ENCODE measurements at regions not wholly inside any gene's neighbourhood (a gene's known extent, or its start where the extent isn't known, plus 50 kb on each side); places are given as distances from the start of the nearest gene placed in this dataset.
A peak's percentile ranks its signal among the peaks of the same experiment; 100 is the strongest.

DNA sequence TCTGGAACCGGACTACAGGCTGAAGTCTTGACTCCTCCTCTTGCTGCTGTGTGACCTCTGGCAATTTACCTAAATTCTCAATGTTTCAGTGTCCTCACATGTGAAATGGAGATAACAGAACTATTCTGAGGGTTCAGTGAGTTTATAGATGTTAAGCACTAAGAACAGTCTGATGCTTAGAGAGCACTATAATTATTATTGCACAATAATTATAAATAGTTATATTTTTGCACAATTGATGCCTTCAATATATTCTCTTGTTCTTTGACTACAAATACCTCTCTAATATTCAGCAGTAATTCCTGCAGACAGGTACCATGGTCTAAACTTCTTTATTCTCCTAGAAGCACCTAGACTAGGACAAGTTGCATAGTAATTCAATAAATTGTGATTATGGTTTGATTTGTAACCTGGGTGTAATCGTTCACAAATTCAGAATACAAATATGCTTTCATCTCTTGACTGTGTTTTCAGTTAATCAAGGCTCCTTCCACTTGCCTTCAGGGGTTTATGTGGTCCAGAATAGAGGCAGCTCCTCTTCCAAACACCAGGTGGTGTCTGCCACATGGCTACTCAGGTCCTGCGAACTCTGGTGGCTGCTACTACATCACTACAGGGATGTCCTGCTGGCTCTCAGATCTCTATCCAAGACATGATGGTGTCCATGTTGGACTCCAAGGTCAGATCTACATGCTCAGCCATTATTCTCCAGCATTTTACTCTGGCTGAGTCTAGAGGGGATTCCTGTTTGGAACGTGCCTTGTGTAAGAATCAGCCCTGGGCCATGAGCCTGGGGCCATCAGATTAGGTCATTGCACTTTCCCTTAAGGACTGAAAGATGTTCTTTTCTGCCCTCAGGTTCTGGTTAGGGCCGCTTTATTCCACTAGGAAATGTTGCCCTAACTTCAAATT, 103.4 kb downstream of the QRFPR start:
- peak; percentile 34 for DNase-seq (ENCODE audit: low spot score)

DNA sequence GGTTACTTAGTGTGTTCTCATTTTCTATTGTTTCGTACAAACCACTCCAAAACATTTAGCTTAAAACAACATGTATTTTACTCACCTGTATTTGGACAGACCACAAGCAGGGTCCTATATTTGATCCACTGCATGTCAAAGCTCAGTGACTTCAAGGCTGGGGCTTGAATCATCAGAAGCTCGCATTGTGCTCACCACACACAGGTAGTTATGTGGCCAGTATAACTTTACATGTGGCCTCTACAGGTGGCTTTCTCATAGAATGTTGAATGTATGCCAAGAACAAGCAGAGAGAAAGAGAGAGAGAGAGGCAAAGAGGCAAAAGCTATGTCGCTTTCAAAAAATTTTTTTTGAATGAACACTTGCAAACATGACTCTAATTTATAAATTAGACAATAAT, 107.6 kb downstream of the QRFPR start:
- no peak for DNase-seq (ENCODE audit: low spot score)

DNA sequence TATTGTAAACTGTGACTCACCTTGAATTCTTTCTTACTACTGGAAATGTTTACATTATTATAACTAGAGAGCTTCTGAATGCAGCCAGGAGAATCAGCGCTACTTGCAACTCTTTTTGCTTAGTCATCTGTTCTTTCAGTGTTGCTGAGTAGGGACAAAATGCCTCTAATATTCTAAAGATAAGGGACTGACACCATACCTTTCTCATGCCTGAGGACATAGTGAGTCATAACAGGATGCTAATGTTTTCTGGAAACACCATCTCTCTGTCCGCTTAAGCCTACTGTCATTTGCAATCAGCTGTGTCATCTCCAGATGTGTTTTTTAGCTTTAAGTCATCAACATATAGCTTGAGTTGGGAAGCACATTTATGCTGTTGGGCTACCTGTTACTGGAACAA, 108.3 kb downstream of the QRFPR start:
- DNase-seq (ENCODE audit: low spot score), result no peak

DNA sequence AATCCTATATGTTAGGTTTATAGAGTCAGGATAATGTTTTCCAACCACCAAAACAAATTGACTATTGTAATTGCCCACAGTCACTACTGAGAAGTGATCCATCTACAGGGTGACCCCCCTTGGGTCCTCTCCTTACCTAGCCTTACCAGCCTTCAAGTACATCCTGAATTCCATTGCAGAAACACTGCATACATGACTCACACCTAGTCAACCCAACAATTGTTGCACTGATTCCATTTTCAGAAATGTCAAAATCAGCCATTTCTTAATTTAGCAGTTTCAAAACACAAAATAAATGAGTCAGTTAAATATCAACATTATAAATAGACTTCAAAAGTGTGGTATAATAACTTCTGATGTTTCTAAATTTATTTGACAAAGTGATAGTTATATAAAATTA, 106.3 kb upstream of the TNIP3 start:
- DNase-seq (ENCODE audit: low spot score), result no peak

DNA sequence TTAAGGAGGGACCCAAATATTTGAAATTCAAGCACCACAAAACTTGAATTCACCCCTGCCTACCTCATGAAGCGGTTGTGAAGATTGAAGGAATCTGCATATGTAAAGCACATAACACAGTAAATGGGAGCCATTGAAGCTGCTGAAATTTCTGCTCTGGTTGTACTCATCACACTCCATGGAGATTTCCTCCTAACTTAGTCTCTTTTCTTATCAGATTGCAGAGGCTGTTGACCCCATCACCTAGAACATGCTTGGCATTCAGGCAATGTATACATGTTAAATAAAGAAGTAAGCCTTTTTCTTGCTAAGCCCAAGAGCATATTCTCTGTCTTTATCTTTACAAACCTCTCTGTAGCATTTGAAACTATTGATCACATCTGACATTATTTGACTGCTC, 104.9 kb upstream of the TNIP3 start:
- DNase-seq (ENCODE audit: low spot score), result no peak

DNA sequence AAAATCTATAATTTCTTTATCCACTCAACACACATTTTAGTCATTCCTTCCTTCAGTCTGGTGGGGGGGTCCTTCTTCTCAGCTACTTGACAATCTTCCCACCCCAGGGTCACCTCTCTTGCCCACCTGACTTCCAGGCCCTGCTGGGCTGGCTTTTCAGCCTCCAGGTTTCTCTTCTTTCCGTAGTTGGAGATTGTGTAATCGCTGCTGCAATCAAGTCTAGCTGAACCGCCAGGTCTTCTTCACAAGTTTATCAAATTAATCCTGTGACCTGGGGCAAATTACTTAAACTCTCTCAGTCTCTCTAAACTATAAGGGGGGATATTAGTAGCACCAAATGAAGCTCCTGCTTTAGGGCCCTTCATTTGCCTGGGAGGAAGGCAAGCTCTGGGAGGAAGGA, 102.9 kb upstream of the TNIP3 start:
- DNase-seq (ENCODE audit: low spot score), result no peak

DNA sequence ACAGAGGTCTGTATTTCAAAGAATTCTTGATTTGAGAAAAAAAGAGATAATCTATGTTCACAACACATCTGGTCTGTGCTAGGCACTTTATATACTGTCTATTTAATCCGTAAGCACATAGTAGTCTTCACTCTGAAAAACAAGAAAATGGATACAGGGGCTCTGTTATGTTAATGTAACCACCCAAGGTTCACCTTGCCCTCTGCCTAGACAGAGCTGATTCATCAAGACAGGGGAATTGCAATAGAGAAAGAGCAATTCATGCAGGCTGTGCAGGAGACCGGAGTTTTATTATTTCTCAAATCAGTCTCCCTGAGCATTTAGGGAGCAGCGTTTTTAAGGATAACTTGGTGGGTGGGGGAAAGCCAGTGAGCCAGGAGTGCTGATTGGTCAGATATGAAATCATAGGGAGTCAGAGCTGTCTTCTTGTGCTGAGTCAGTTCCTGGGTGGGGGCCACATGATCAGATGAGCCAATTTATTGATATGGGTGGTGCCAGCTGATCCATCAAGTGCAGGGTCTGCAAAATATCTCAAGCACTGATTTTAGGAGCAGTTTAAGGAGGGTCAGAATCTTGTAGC, 92.9 kb upstream of the TNIP3 start:
- no peak for DNase-seq (ENCODE audit: low spot score)

DNA sequence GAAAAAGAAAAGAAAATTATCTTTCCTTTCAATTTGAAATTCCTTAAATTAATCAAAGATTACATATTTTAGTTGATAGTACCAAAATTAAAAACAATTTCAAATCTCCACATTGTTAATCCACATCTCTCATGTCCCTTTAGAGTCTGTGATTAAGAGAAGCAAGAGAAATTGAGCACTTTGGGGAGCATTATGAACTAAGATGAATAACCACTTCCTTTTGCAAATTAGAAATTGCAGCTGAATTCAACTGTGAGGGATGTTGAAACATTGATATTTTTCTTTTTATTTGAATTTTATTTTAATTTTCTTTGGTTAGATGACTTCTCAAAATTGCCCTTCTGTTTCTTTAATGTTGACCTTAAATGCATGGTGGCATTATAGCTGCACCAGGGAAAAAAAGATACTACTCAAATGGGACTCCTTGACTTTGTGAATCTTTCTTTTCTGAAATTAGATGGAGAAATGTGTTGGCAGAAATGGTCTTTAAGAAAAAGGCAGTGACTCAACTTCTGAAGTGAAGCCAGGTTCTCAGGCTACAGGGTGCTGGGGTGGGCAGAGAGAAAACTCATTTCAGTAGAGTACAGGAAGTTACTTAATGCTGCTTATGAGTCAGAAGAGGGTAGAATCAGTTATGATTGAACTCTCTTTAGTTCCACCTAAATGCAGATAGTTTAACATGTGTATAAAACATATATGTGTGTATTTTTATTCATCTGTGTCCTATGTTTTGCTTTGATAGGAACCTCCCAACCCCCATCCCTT, 92.0 kb upstream of the TNIP3 start:
- DNase-seq (ENCODE audit: low spot score), result no peak

DNA sequence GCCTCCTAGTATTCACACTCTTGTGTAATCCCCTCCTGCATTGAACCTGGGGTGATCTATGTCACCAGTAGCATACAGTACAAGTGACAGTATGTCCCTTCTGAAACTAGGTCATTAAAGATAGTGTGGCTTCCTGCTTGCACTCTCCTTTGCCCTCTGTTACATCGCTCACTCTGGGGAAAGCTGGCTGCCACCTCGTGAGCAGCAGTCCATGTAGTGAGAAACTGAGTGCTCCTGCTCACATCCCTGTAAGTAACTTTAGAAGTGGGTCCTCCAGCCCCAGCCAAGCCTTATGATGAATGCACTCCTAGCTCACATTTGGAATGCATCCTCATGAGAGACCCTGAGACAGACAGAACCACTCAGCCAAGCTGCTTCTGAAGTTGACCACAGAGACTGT, 89.8 kb upstream of the TNIP3 start:
- no peak for DNase-seq (ENCODE audit: low spot score)

DNA sequence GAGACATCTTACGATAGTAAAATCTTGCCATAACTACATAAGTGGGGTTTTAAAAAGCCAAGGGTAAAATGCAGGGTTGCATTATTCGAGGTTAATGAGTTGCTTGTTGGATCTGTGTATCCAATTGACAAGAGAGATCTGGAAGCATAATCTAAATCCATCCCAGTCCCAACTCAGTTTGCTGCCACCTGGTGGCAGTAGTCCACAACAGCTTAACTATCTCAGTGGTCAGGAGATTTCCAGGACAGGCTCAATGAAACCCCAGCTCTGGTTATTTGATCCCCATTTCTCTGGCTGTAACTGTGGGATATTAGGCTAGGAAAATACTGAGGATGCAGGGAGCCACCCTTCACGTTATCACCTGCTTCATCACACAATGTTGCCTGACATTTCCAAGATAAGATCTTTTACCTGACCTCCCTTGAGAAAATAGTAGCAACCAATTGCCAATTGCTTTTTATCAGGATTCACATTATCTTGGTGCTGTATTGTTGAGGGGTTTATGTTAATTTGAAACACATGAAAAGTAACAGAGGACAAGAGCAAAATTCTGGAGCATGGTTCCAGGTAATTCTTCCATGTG, 88.2 kb upstream of the TNIP3 start:
- peak; percentile 70 for DNase-seq (ENCODE audit: low spot score)

DNA sequence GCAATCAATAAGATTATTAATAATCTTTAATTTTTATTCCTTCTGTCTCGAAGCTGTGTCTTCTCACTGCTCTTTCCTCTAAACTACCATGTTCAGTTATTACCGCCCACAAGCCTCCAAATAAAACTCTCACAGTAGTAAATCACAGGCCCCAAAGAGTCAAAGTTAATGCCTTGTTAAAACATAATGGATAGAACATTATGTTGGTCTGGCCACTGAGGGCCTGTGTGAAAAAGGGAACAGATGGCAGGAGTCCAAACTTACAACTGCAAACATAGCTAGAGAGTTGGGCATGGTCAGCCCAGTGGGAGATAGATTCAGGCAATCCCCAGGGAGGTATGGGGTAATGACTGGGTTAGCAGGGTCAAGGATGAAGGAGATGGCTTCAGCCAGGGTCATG, 84.6 kb upstream of the TNIP3 start:
- DNase-seq (ENCODE audit: low spot score), result no peak

DNA sequence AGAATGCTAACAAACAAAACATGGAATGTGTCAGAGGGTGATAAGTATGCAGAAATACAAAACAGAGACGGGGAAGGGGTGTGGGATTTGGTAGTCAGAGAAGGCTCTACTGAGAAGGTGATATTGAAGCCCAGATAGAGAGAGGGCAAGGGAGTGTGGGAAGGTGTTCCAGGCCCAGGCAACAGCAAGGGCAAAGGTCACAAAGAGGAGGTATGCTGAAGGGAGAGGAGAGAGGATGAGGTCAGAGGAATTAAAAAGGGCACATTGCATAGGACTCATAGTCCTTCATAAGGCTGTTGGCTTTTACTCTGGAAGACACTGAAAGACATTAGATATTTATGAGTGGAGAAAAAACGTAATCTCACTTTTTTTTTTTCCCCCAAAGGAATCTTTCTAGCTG, 82.6 kb upstream of the TNIP3 start:
- no peak for DNase-seq (ENCODE audit: low spot score)

DNA sequence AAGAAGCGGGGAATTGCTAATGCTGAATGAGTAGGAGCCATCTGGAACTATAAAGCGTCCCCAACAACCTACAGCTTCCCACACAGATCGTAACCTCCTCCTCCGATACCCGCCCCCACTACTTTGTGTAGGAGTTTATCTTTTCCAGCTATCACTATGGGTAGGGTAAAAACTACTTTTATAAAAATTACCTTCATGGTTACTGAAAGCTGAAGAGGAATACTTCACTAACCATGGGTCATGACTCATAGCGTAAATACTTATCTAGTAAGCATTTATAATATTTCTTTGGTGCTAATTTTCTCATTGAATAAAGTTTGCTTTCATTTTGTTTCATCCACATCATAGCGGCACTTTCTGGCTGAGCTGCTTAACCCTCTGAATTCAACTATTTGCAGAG, 79.4 kb upstream of the TNIP3 start:
- no peak for DNase-seq (ENCODE audit: low spot score)

DNA sequence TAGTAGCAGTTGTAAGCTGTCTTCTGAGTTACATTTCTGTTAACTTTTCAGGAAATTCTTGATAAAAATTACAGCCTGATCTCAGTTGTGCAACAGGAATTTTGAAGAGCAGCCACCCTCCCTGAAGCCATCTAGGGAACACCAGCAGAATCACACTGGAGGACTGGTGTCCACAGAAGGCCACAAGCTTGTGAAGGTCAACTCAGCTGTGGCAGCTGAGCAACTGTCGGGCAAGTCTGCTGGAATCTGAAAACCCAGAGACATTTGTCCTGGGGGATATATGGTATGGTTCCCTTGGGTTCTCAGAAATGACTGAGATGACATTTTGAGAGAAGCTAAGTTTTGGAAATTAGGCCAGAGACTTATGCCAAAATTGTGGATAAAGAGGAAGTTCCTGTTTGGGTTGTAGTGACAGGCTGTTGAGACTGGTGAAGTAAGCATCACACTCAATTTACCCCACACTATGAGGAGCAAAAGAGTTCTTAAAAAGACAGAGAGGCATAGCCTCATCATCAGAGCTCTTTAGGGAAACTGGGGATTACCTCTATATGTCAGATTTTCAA, 78.1 kb upstream of the TNIP3 start:
- no peak for DNase-seq (ENCODE audit: low spot score)

DNA sequence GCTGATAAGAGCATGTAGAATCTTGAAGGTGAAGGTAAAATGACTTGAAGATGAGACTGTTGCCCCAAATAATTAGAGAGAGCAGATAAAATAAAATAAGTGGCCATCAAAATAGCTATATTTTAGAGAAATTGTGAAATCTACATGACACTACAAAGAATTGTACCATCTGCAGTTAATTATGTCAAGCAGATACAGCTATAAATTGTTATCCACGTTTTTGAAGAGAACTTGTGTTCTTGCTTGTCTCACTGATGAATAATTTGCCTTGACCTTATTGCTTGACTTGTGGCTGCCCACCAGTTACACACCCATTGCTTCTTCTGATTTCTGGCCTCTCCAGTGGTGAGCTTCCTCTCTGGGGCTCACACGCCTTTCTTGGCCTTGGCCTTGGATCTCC, 75.8 kb upstream of the TNIP3 start:
- no peak for DNase-seq (ENCODE audit: low spot score)

DNA sequence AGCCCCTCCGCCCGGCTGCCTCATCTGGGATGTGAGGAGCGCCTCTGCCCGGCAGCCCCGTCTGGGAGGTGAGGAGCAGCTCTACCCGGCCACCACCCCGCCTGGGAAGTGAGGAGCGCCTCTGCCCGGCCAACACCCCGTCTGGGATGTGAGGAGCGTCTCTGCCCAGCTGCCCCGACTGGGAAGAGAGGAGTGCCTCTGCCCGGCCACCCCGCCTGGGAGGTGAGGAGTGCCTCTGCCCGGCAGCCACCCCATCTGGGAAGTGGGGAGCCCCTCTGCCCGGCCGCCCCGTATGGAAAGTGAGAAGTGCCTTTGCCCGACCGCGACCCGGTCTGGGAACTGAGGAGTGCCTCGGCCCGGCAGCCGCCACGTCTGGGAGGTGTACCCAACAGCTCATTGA, 74.3 kb upstream of the TNIP3 start:
- no peak for DNase-seq (ENCODE audit: low spot score)

DNA sequence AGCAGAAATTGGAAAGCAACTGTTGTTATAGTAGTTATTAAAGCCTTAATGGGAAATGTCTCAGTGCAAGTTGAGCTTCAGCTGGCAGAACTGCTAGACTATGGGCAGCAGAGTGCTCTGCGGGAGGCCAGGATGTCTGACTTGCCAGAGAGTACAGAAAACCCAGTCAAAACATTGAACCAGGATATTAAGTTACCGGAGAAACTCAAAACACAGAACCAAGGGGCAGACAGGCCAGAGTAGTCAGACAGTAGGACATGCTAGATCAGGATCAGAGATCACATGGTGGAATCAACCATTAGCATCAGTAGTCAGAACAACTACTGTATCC, 72.9 kb upstream of the TNIP3 start:
- DNase-seq (ENCODE audit: low spot score), result no peak

DNA sequence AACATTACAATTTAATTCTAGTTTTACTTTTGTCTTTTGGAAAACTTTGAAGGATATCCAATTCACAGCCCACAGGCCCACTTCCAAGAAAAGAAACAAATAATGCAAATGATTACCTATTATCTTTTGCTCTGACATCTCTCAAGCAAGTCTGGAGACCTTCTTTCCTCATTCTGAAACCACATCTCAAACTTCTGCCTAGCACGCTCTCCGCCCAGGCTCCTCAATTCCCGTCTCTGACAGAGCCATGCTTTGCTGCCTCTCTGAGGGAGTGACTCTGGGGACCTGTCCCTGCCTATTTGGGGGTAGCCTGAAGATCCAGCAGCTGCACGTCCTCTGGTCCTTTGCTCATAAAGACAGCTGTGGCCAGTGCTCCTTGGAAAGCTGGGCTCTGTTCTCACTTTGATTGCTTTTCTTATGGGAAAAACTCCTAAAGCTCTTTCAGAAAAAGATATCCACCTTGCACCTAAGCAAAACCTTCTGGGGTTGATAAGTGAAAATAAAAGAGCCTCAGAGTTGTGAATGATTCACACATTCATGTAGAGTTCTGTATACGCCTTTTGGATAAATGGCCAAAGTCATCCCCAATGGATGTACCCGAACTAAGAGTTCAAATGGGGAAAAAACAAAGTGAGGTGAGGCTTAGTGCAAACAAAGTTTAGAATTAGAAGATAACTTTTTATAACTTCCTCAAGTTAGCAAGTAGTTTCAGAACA, 72.4 kb upstream of the TNIP3 start:
- DNase-seq (ENCODE audit: low spot score), result no peak

DNA sequence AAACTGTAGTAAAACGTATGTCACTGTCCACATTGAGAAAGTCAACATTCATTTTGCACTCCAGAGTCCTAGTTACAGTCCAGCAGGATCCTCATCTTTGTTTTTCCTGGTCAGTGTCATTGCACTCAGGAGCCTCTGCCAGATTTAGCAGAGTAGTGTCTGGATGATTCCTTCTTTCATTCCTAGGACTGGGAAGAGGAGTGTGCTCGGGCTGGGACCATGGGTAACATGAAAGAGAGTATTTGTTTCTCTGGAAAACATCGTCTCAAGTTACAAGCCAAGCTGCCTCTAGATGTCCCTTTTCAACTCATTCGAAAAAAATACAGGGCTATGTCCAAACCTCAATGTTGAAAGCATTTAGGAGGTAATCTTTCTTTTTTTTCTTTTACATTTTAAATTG, 69.9 kb upstream of the TNIP3 start:
- DNase-seq (ENCODE audit: low spot score), result no peak

DNA sequence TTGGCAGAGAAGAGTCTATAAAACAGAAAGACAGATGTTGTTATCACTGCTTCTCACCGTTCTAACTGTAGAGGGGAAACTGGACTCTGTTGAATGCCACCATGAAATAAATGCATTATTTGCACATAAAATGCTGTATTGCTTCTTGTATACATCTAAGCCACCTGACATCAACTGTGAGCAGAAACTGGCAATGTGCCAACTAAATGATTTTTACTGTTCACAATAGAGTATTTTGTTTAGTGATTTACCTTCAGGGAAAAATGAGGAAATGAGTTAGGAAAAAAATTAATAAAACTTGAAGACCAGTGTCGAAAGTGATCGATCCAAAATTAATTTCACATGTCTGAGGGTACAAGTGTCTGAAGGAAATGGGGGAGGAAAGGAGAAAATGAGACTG, 65.9 kb upstream of the TNIP3 start:
- no peak for DNase-seq (ENCODE audit: low spot score)

DNA sequence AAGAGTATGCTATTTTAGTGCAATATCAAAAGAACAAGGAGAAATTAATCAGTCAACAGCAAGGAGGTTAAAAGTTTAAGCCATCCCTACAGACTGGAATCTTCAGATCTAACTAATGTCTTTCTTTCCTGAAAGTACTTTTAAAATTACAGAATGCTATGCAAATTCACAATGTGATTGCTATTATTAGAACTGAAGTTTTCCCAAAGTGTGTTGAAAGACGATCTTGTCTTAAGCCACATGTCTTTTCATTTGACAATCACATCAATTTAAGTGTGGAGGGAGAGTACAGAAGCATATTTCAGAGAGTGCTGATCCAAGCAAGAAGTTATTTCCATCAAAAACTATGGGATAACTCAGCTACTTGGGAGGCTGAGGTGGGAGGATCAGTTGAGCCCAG, 64.7 kb upstream of the TNIP3 start:
- no peak for DNase-seq (ENCODE audit: low spot score)

DNA sequence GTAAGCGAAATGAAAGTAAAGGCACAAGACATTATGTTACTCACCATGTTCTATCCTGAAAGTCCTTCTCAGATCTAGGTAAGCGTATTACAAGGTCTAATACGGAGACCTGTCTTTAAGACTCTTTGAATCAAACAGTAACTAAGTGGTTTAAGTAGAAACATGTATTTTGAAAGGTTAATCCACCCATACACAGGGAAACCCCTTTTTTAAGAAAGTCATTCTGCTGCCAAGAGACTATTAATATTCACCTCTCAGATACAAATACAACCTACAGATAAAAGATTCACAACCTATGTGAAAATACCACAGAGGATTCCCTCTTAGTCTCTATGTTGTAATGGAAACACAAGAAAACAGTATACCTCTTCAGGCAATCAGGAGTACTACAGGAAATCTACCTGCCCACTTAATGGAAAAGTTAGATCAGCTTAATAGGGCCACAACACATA, 63.2 kb upstream of the TNIP3 start:
- peak; percentile 22 for DNase-seq (ENCODE audit: low spot score)

Data from NAMALWA (cell line).